HL-60 (cell line): ENCODE measurements at regions not wholly inside any gene's neighbourhood (a gene's known extent, or its start where the extent isn't known, plus 50 kb on each side); places are given as distances from the start of the nearest gene placed in this dataset.

Source experiments
- GABPA ChIP-seq: IDR thresholded peaks from 2 replicates; pipeline ENCODE4 v1.6.1; 2012; ENCODE audit warnings: low read depth
- TF ChIP-seq, protein P1 (sequence below): IDR thresholded peaks from one replicate; pipeline ENCODE4 v1.5.1; 2011; ENCODE audit warnings: low read length, control low read depth, inconsistent platforms; ENCODE audit not compliant: insufficient read depth
- TF ChIP-seq, protein P2 (sequence below): IDR thresholded peaks from 2 replicates; pipeline ENCODE4 v1.6.1; 2012; ENCODE audit warnings: low read depth; ENCODE audit not compliant: insufficient replicate concordance

DNA sequence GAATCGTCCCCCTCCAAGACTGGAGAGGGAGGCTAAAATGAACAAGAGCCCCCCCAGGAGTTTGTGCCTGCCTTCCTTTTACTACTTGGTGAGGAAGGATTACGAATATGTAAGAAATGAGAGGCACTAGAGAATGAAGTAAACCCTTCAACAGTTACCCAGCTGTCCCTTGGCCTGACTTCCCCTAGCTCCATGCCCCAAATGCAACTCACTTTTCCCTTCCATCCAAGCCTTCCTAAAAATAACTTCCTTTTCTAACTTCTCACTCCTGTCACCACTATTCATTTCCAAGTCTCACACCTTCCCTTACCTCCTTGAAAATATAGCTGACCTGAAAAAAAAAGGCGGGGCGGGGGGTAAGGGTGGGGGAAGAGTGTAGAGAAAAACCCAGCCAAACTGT lies 96.6 kb upstream of the HNRNPU start:
- TF ChIP-seq, protein P1, sequence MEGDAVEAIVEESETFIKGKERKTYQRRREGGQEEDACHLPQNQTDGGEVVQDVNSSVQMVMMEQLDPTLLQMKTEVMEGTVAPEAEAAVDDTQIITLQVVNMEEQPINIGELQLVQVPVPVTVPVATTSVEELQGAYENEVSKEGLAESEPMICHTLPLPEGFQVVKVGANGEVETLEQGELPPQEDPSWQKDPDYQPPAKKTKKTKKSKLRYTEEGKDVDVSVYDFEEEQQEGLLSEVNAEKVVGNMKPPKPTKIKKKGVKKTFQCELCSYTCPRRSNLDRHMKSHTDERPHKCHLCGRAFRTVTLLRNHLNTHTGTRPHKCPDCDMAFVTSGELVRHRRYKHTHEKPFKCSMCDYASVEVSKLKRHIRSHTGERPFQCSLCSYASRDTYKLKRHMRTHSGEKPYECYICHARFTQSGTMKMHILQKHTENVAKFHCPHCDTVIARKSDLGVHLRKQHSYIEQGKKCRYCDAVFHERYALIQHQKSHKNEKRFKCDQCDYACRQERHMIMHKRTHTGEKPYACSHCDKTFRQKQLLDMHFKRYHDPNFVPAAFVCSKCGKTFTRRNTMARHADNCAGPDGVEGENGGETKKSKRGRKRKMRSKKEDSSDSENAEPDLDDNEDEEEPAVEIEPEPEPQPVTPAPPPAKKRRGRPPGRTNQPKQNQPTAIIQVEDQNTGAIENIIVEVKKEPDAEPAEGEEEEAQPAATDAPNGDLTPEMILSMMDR, result no peak
- TF ChIP-seq GABPA, result no peak
- TF ChIP-seq, protein P2, sequence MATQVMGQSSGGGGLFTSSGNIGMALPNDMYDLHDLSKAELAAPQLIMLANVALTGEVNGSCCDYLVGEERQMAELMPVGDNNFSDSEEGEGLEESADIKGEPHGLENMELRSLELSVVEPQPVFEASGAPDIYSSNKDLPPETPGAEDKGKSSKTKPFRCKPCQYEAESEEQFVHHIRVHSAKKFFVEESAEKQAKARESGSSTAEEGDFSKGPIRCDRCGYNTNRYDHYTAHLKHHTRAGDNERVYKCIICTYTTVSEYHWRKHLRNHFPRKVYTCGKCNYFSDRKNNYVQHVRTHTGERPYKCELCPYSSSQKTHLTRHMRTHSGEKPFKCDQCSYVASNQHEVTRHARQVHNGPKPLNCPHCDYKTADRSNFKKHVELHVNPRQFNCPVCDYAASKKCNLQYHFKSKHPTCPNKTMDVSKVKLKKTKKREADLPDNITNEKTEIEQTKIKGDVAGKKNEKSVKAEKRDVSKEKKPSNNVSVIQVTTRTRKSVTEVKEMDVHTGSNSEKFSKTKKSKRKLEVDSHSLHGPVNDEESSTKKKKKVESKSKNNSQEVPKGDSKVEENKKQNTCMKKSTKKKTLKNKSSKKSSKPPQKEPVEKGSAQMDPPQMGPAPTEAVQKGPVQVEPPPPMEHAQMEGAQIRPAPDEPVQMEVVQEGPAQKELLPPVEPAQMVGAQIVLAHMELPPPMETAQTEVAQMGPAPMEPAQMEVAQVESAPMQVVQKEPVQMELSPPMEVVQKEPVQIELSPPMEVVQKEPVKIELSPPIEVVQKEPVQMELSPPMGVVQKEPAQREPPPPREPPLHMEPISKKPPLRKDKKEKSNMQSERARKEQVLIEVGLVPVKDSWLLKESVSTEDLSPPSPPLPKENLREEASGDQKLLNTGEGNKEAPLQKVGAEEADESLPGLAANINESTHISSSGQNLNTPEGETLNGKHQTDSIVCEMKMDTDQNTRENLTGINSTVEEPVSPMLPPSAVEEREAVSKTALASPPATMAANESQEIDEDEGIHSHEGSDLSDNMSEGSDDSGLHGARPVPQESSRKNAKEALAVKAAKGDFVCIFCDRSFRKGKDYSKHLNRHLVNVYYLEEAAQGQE, result no peak
